K562 (cell line): ENCODE measurements at regions not wholly inside any gene's neighbourhood (a gene's known extent, or its start where the extent isn't known, plus 50 kb on each side); places are given as distances from the start of the nearest gene placed in this dataset.

Experiments
- ATAC-seq: fragments of 200-7000 bp; cut with Tn5 transposase; 3 replicates; pipeline ENCODE4 v1.9.1; 2020; ENCODE audit warnings: moderate library complexity
- BruUV-seq: library from RNA; stranded (reverse); fragments of 400-500 nt; replicated peaks from 2 replicates; lab custom pipeline; 2021; lab: Mats Ljungman, UMichigan
- CTCF ChIA-PET: fragments of 300-600 bp; formaldehyde crosslinking; extraction: SDS; loops from one replicate; lab custom pipeline; 2021; ENCODE audit warnings: low intra/inter-chr PET ratio; lab: Yijun Ruan, JAX
- POLR2A ChIA-PET: fragments of 300-600, 350-650 bp; sonication (Branson Sonifier 250); formaldehyde crosslinking; extraction: SDS; loops from one replicate; lab custom pipeline; 2021; ENCODE audit warnings: antibody characterized with exemption, inconsistent platforms; lab: Yijun Ruan, JAX
- DNase-seq, 4 experiments: peaks; one replicate each; pipeline versions ENCODE4 v3.0.0 to v3.0.0-alpha.2; 2011 to 2018; ENCODE audit warnings: low spot score in 3 of 4, mixed read lengths in 3 of 4; ENCODE audit errors: extremely low read depth in 1 of 4
- FAIRE-seq: peaks from 2 replicates; lab custom pipeline; 2011; peaks lifted over from hg19 to GRCh38; lab: Jason Lieb, UNC
- H2AFZ ChIP-seq: 2 replicates; pipeline ENCODE4 v1.6.0; 2011; ENCODE audit warnings: low read depth, low read length, control low read depth, inconsistent platforms
- H3K27ac ChIP-seq: fragments of 200-600 bp; 3 replicates; pipeline ENCODE4 v1.8.0; 2011; ENCODE audit warnings: low read depth, mild to moderate bottlenecking, control low read depth, inconsistent platforms, low read length, moderate library complexity, mixed read lengths; ENCODE audit errors: extremely low read depth
- H3K27me3 ChIP-seq, 2 experiments: fragments of 300-600 bp in 1 of 2; 2 replicates in 1 of 2; 3 replicates in 1 of 2; pipeline versions ENCODE4 v1.6.0 to v1.8.0; 2011; ENCODE audit warnings: inconsistent platforms in 2 of 2, low read length in 2 of 2, mild to moderate bottlenecking in 1 of 2, mixed read lengths in 1 of 2, moderate library complexity in 1 of 2; ENCODE audit not compliant: control insufficient read depth in 2 of 2, insufficient read depth in 2 of 2
- H3K36me3 ChIP-seq: fragments of 300-600 bp; 3 replicates; pipeline ENCODE4 v1.8.0; 2011; ENCODE audit warnings: mild to moderate bottlenecking, low read length, inconsistent platforms; ENCODE audit not compliant: control insufficient read depth, insufficient read depth
- H3K4me1 ChIP-seq, 2 experiments: fragments of 200-600 bp in 1 of 2; replicated peaks in 1 of 2; 2 replicates in 1 of 2; 3 replicates in 1 of 2; pipeline versions ENCODE4 v1.5.1 to v1.8.0; 2011; ENCODE audit warnings: inconsistent platforms in 2 of 2, low read length in 2 of 2, mild to moderate bottlenecking in 1 of 2, mixed read lengths in 1 of 2, moderate library complexity in 1 of 2; ENCODE audit not compliant: control insufficient read depth in 2 of 2, insufficient read depth in 2 of 2
- H3K4me2 ChIP-seq: 2 replicates; pipeline ENCODE4 v1.6.1; 2011; ENCODE audit warnings: low read length, control low read depth, inconsistent platforms, mixed read lengths; ENCODE audit not compliant: insufficient read depth
- H3K4me3 ChIP-seq: fragments of 200-600 bp; sonication (generic), shearing (Covaris generic); 2 replicates; pipeline ENCODE4 v1.5.1; 2016; ENCODE audit warnings: control low read depth, inconsistent platforms
- H3K79me2 ChIP-seq: fragments of 200-600 bp; 3 replicates; pipeline ENCODE4 v1.8.0; 2011; ENCODE audit warnings: low read length, inconsistent platforms; ENCODE audit not compliant: control insufficient read depth, insufficient read depth
- H3K9ac ChIP-seq, 2 experiments: 2 replicates each; pipeline versions ENCODE4 v1.6.0 to v1.6.1; 2011; ENCODE audit warnings: low read depth in 2 of 2, low read length in 2 of 2, control low read depth in 1 of 2, inconsistent platforms in 1 of 2, mild to moderate bottlenecking in 1 of 2, mixed read lengths in 1 of 2; ENCODE audit not compliant: insufficient read depth in 1 of 2
- H3K9me1 ChIP-seq: one replicate; pipeline ENCODE4 v1.6.0; 2011; ENCODE audit warnings: inconsistent platforms, mild to moderate bottlenecking, low read length, moderate library complexity; ENCODE audit not compliant: control insufficient read depth, insufficient read depth
- H3K9me3 ChIP-seq: replicated peaks from 2 replicates; pipeline ENCODE4 v1.5.1; 2011; ENCODE audit warnings: low read depth, low read length, inconsistent platforms; ENCODE audit not compliant: control insufficient read depth, insufficient read depth
- H4K20me1 ChIP-seq: replicated peaks from 2 replicates; pipeline ENCODE4 v1.6.1; 2011; ENCODE audit warnings: low read length, inconsistent platforms, mixed read lengths; ENCODE audit not compliant: control insufficient read depth, insufficient read depth
- LCOR ChIP-seq: sonication (generic); formaldehyde crosslinking; IDR thresholded peaks from 2 replicates; pipeline ENCODE4 v1.8.0; 2022; ENCODE audit warnings: mild to moderate bottlenecking, missing genetic modification reagents
- WGBS: fragments of 100-300 bp; shearing (Covaris generic); methylation state at CpG from one replicate; pipeline ENCODE4 v1.1.6; 2016; ENCODE audit warnings: low coverage, mixed read lengths; ENCODE audit not compliant: insufficient coverage; ENCODE audit errors: missing lambda C conversion rate; 5-methylcytosine and 5-hydroxymethylcytosine counted together
- in situ Hi-C: fragments of 300-500 bp; cut with MboI; formaldehyde crosslinking; loops from 4 replicates; pipeline ENCODE4 v1.15.0; 2018; ENCODE audit warnings: inconsistent platforms, mixed read lengths
- intact Hi-C: fragments of 100-400 bp; cut with micrococcal nuclease; formaldehyde crosslinking; loops from 2 replicates; pipeline ENCODE4 v1.14.2; 2022
- TF ChIP-seq, protein P1 (sequence below), 2 experiments: fragments of 450-650 bp; IDR thresholded peaks; 2 replicates each; pipeline ENCODE4 v1.6.1; 2018; ENCODE audit warnings: mild to moderate bottlenecking in 2 of 2, low read depth in 1 of 2; ENCODE audit not compliant: partially characterized antibody in 2 of 2

DNA sequence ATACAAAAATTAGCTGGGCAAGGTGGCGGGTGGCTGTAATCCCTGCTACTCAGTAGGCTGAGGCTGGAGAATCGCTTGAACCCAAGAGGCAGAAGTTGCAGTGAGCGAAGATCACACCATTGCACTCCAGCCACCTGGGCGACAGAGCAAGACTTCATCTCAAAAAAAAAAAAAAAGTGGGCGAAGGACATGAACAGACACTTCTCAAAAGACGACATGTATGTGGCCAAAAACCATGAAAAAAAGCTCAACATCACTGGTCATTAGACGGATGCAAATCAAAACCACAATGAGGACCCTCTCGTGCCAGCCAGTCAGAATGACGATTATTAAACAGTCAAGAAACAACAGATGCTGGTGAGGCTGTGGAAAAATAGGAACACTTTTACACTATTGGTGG, 344.9 kb upstream of the JARID2 start:
- H3K4me1 ChIP-seq, result peaks cover 0 to 5% of the 10 kb centered on the region in 2 experiments; a peak in 2 of 5 replicates
- CTCF ChIA-PET, result no interaction called here
- BruUV-seq, result no TSS peak
- H3K9me1 ChIP-seq, result no peaks in the 10 kb centered on the region
- no peak for DNase-seq
- no peak for FAIRE-seq
- H3K9ac ChIP-seq, result no peak overlapping the region
- WGBS, result 60% methylated on average over 9 of the region's 9 CpGs
- in situ Hi-C loops, result no loop called here
- H4K20me1 ChIP-seq, result no peaks in the 10 kb centered on the region
- H3K36me3 ChIP-seq, result no peaks in the 10 kb centered on the region
- no peaks in the 10 kb centered on the region for H3K9me3 ChIP-seq
- intact Hi-C loops, result no loop called here
- H3K4me3 ChIP-seq, result no peak overlapping the region
- no peaks in the 10 kb centered on the region for H3K27me3 ChIP-seq
- no peaks in the 10 kb centered on the region for H3K79me2 ChIP-seq
- ATAC-seq, result no peak
- POLR2A ChIA-PET, result interaction anchor here (0.6 to 1.5 kb wide), 2 partner anchors 12 to 31 kb away, joined by 3 to 4 read pairs; no protein-coding TSS in a partner anchor
- no peak overlapping the region for H3K27ac ChIP-seq
- no peak overlapping the region for H3K4me2 ChIP-seq
- no peak overlapping the region for H2AFZ ChIP-seq
- TF ChIP-seq LCOR, result no peak
- TF ChIP-seq, protein P1, sequence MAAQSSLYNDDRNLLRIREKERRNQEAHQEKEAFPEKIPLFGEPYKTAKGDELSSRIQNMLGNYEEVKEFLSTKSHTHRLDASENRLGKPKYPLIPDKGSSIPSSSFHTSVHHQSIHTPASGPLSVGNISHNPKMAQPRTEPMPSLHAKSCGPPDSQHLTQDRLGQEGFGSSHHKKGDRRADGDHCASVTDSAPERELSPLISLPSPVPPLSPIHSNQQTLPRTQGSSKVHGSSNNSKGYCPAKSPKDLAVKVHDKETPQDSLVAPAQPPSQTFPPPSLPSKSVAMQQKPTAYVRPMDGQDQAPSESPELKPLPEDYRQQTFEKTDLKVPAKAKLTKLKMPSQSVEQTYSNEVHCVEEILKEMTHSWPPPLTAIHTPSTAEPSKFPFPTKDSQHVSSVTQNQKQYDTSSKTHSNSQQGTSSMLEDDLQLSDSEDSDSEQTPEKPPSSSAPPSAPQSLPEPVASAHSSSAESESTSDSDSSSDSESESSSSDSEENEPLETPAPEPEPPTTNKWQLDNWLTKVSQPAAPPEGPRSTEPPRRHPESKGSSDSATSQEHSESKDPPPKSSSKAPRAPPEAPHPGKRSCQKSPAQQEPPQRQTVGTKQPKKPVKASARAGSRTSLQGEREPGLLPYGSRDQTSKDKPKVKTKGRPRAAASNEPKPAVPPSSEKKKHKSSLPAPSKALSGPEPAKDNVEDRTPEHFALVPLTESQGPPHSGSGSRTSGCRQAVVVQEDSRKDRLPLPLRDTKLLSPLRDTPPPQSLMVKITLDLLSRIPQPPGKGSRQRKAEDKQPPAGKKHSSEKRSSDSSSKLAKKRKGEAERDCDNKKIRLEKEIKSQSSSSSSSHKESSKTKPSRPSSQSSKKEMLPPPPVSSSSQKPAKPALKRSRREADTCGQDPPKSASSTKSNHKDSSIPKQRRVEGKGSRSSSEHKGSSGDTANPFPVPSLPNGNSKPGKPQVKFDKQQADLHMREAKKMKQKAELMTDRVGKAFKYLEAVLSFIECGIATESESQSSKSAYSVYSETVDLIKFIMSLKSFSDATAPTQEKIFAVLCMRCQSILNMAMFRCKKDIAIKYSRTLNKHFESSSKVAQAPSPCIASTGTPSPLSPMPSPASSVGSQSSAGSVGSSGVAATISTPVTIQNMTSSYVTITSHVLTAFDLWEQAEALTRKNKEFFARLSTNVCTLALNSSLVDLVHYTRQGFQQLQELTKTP (IDR thresholded peaks at IDR 0.05; ENCODE audit: low read depth in 1 of 2, partially characterized antibody in 2 of 2), result peak in 1 of 2 experiments; percentile 97
